ENCODE measurements at regions not wholly inside any gene's neighbourhood (a gene's known extent, or its start where the extent isn't known, plus 50 kb on each side); places are given as distances from the start of the nearest gene placed in this dataset.

DNA sequence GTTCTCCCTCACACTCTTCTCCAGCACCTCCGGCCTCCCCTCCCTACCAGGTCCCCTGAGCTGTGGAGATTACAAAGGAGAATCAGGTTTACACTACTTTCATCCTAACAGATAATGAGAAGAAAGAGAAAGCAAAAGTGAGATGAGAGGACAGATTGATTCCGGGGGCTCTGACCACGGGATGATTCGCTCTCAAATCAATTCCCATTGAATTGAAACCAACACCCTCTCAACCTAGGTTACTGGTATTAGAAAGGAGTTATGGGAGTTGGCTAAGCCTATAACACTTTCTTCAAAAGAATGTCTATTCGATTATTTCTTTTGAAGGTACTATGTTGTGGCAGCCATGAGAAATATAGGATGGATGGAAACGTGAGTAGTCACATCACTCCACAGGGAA lies 386.2 kb upstream of the TNP1 start:
- H3K9me3 ChIP-seq (ENCODE audit: control insufficient read depth, low read depth, low read length): no peaks in the 10 kb centered on the region
- FAIRE-seq (no peak), DNase-seq (ENCODE audit: low read depth, low spot score) (no peak)
- H3K36me3 ChIP-seq (ENCODE audit: control insufficient read depth in 2 of 2, extremely low read depth in 1 of 2, insufficient read depth in 2 of 2, low read length in 2 of 2): no peaks in the 10 kb centered on the region
- H3K79me2 ChIP-seq (ENCODE audit: control insufficient read depth, insufficient read depth, low read length): no peaks in the 10 kb centered on the region
- no peak overlapping the region for H3K27ac ChIP-seq (ENCODE audit: control insufficient read depth, insufficient read depth, low read length)
- TF ChIP-seq, protein P1, sequence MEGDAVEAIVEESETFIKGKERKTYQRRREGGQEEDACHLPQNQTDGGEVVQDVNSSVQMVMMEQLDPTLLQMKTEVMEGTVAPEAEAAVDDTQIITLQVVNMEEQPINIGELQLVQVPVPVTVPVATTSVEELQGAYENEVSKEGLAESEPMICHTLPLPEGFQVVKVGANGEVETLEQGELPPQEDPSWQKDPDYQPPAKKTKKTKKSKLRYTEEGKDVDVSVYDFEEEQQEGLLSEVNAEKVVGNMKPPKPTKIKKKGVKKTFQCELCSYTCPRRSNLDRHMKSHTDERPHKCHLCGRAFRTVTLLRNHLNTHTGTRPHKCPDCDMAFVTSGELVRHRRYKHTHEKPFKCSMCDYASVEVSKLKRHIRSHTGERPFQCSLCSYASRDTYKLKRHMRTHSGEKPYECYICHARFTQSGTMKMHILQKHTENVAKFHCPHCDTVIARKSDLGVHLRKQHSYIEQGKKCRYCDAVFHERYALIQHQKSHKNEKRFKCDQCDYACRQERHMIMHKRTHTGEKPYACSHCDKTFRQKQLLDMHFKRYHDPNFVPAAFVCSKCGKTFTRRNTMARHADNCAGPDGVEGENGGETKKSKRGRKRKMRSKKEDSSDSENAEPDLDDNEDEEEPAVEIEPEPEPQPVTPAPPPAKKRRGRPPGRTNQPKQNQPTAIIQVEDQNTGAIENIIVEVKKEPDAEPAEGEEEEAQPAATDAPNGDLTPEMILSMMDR (optimal IDR thresholded peaks at IDR 0.05 in 1 of 3, IDR thresholded peaks at IDR 0.05 in 1 of 3, conservative IDR thresholded peaks at IDR 0.05 in 1 of 3; ENCODE audit: extremely low read depth in 1 of 3, insufficient read depth in 2 of 3, low read length in 3 of 3): no peak
- no peak for TF ChIP-seq EZH2 (IDR thresholded peaks at IDR 0.05; ENCODE audit: low read length)
- no peaks in the 10 kb centered on the region for H3K27me3 ChIP-seq (ENCODE audit: control insufficient read depth, extremely low read depth, insufficient read depth, low read length)
- H2AFZ ChIP-seq (ENCODE audit: control insufficient read depth, low read length): no peak overlapping the region
- no peaks in the 10 kb centered on the region for H3K4me1 ChIP-seq (ENCODE audit: control insufficient read depth, extremely low read depth, insufficient read depth, low read length)
- H4K20me1 ChIP-seq (ENCODE audit: control insufficient read depth, extremely low read depth, insufficient read depth, low read length): no peaks in the 10 kb centered on the region
- H3K9ac ChIP-seq (ENCODE audit: control insufficient read depth, extremely low read depth, insufficient read depth, low read length): no peak overlapping the region
- dilution Hi-C loops (cut with MboI; ENCODE audit: extremely low pct_ligation_motif_present, low sequenced_read_pairs): no loop called here
- H3K4me2 ChIP-seq (ENCODE audit: control insufficient read depth, extremely low read depth, insufficient read depth, low read depth, low read length): no peak overlapping the region
- H3K9me1 ChIP-seq (ENCODE audit: control insufficient read depth, extremely low read depth, insufficient read depth, low read length): no peaks in the 10 kb centered on the region
- H3K4me3 ChIP-seq (ENCODE audit: control insufficient read depth in 2 of 3, extremely low read depth in 1 of 3, insufficient read depth in 2 of 3, low read depth in 1 of 3, low read length in 3 of 3): no peak overlapping the region

- H3K9me1 ChIP-seq (ENCODE audit: control insufficient read depth, extremely low read depth, insufficient read depth, low read length): no peaks in the 10 kb centered on the region
- no peak overlapping the region for H3K27ac ChIP-seq (ENCODE audit: control insufficient read depth, insufficient read depth, low read length)
- no peak overlapping the region for H3K4me3 ChIP-seq (ENCODE audit: control insufficient read depth in 2 of 3, extremely low read depth in 1 of 3, insufficient read depth in 2 of 3, low read depth in 1 of 3, low read length in 3 of 3)
- FAIRE-seq (no peak), DNase-seq (ENCODE audit: low read depth, low spot score) (no peak)
- H4K20me1 ChIP-seq (ENCODE audit: control insufficient read depth, extremely low read depth, insufficient read depth, low read length): no peaks in the 10 kb centered on the region
- dilution Hi-C loops (cut with MboI; ENCODE audit: extremely low pct_ligation_motif_present, low sequenced_read_pairs): no loop called here
- no peak overlapping the region for H3K9ac ChIP-seq (ENCODE audit: control insufficient read depth, extremely low read depth, insufficient read depth, low read length)
- H3K9me3 ChIP-seq (ENCODE audit: control insufficient read depth, low read depth, low read length): no peaks in the 10 kb centered on the region
- no peak overlapping the region for H2AFZ ChIP-seq (ENCODE audit: control insufficient read depth, low read length)
- H3K4me2 ChIP-seq (ENCODE audit: control insufficient read depth, extremely low read depth, insufficient read depth, low read depth, low read length): no peak overlapping the region
- H3K4me1 ChIP-seq (ENCODE audit: control insufficient read depth, extremely low read depth, insufficient read depth, low read length): peaks cover under 1% of the 10 kb centered on the region
- no peaks in the 10 kb centered on the region for H3K27me3 ChIP-seq (ENCODE audit: control insufficient read depth, extremely low read depth, insufficient read depth, low read length)
- H3K36me3 ChIP-seq (ENCODE audit: control insufficient read depth in 2 of 2, extremely low read depth in 1 of 2, insufficient read depth in 2 of 2, low read length in 2 of 2): no peaks in the 10 kb centered on the region
- TF ChIP-seq, protein P1 (optimal IDR thresholded peaks at IDR 0.05 in 1 of 3, IDR thresholded peaks at IDR 0.05 in 1 of 3, conservative IDR thresholded peaks at IDR 0.05 in 1 of 3; ENCODE audit: extremely low read depth in 1 of 3, insufficient read depth in 2 of 3, low read length in 3 of 3): no peak
- no peak for TF ChIP-seq EZH2 (IDR thresholded peaks at IDR 0.05; ENCODE audit: low read length)
- H3K79me2 ChIP-seq (ENCODE audit: control insufficient read depth, insufficient read depth, low read length): no peaks in the 10 kb centered on the region
Measured at GRCh38 chr2:217244815-217245214, 385.0 kb upstream of the TNP1 start.

Measured in keratinocyte (primary cell).